Fibroblast of lung (primary cell): ENCODE measurements at regions not wholly inside any gene's neighbourhood (a gene's known extent, or its start where the extent isn't known, plus 50 kb on each side); places are given as distances from the start of the nearest gene placed in this dataset.
"Not testable (repeated sequence)": the region's sequence is repeated elsewhere in the genome, so short reads cannot be mapped to it uniquely, and the experiment has no call there.

Experiments
- CTCF ChIP-seq, 2 donors: IDR thresholded peaks in 1 of 2; conservative IDR thresholded peaks in 1 of 2; 1 replicate in 1 of 2; 2 replicates in 1 of 2; pipeline ENCODE4 v1.5.1; 2011 to 2012; ENCODE audit warnings: low read length in 2 of 2, control low read depth in 1 of 2, inconsistent platforms in 1 of 2, low read depth in 1 of 2, mild to moderate bottlenecking in 1 of 2
- EZH2 ChIP-seq: IDR thresholded peaks from 2 replicates; pipeline ENCODE4 v1.5.1; 2012; ENCODE audit warnings: low read length, control low read depth, mild to moderate bottlenecking; ENCODE audit errors: missing control alignments

GRCh38 chr6:144572541-144572940 lies 287.4 kb downstream of the UTRN start:
- TF ChIP-seq CTCF (conservative IDR thresholded peaks at IDR 0.05 in 1 of 2, IDR thresholded peaks at IDR 0.05 in 1 of 2; ENCODE audit: low read depth in 1 of 2, low read length in 2 of 2); EZH2: not testable (repeated sequence)
